CD4-positive, alpha-beta T cell (primary cell): ENCODE measurements at regions not wholly inside any gene's neighbourhood (a gene's known extent, or its start where the extent isn't known, plus 50 kb on each side); places are given as distances from the start of the nearest gene placed in this dataset.

Source experiments
- ATAC-seq: fragments of 200-7000 bp; cut with Tn5 transposase; one replicate; pipeline ENCODE4 v1.10.0; 2022; ENCODE audit warnings: mild to moderate bottlenecking; ENCODE audit not compliant: poor library complexity
- CTCF ChIA-PET: fragments of 350-600 bp; sonication (Branson Sonifier 250); formaldehyde crosslinking; loops from one replicate; lab custom pipeline; 2021; ENCODE audit warnings: antibody characterized with exemption, inconsistent platforms; lab: Charles Lee
- POLR2A ChIA-PET: fragments of 350-600 bp; sonication (Branson Sonifier 250); formaldehyde crosslinking; loops from one replicate; lab custom pipeline; 2021; ENCODE audit warnings: antibody characterized with exemption, inconsistent platforms; lab: Charles Lee
- DNase-seq, 14 experiments: peaks; one replicate each; pipeline ENCODE4 v3.0.0-alpha.2; 2013 to 2020; ENCODE audit warnings: mixed read lengths in 2 of 14
- H3K27ac ChIP-seq, 2 donors: one replicate each; pipeline versions ENCODE4 v1.5.1 to v1.7.0; 2013; ENCODE audit warnings: low read length in 2 of 2, low read depth in 1 of 2, mild to moderate bottlenecking in 1 of 2
- H3K27me3 ChIP-seq, 2 experiments: 1 replicate in 1 of 2; 2 replicates in 1 of 2; pipeline versions ENCODE4 v1.6.1 to v1.7.0; 2013; ENCODE audit warnings: low read length in 2 of 2, control low read depth in 1 of 2, mild to moderate bottlenecking in 1 of 2, moderate library complexity in 1 of 2; ENCODE audit not compliant: insufficient read depth in 2 of 2, control insufficient read depth in 1 of 2
- H3K36me3 ChIP-seq: one replicate; pipeline ENCODE4 v1.6.1; 2013; ENCODE audit warnings: low read length, control low read depth; ENCODE audit not compliant: insufficient read depth
- H3K4me1 ChIP-seq: one replicate; pipeline ENCODE4 v1.6.1; 2013; ENCODE audit warnings: low read length, control low read depth; ENCODE audit not compliant: insufficient read depth
- H3K4me3 ChIP-seq: one replicate; pipeline ENCODE4 v1.5.1; 2013; ENCODE audit warnings: mild to moderate bottlenecking, low read length, moderate library complexity
- H3K9me3 ChIP-seq, 2 experiments: 1 replicate in 1 of 2; 2 replicates in 1 of 2; pipeline versions ENCODE4 v1.6.1 to v1.7.0; 2013; ENCODE audit warnings: low read length in 2 of 2, mild to moderate bottlenecking in 2 of 2, control low read depth in 1 of 2, moderate library complexity in 1 of 2; ENCODE audit not compliant: control insufficient read depth in 1 of 2, insufficient read depth in 1 of 2
- H3K27ac Mint-ChIP-seq: one replicate; pipeline ENCODE4 v1.8.0; 2020; ENCODE audit warnings: mixed read lengths
- H3K27me3 Mint-ChIP-seq: one replicate; pipeline ENCODE4 v1.8.0; 2021; ENCODE audit warnings: mixed read lengths
- H3K36me3 Mint-ChIP-seq: one replicate; pipeline ENCODE4 v1.8.0; 2021; ENCODE audit warnings: low read depth, mixed read lengths
- H3K4me1 Mint-ChIP-seq: one replicate; pipeline ENCODE4 v1.8.0; 2021; ENCODE audit warnings: low read depth, mixed read lengths
- H3K4me3 Mint-ChIP-seq: one replicate; pipeline ENCODE4 v1.8.0; 2020; ENCODE audit warnings: mild to moderate bottlenecking, mixed read lengths
- H3K9me3 Mint-ChIP-seq: one replicate; pipeline ENCODE4 v1.8.0; 2020; ENCODE audit warnings: mixed read lengths
- intact Hi-C, 2 experiments: fragments of 100-400 bp; cut with DNase I in 1 of 2; cut with micrococcal nuclease in 1 of 2; formaldehyde crosslinking; loops; one replicate each; pipeline versions ENCODE4 v1.15.1 to v1.9.0; 2023 to 2025; cut with DNase I, micrococcal nuclease
- TF ChIP-seq, protein P1 (sequence below): fragments of 200-600 bp; IDR thresholded peaks from one replicate; pipeline ENCODE4 v1.8.0; 2022; ENCODE audit warnings: antibody characterized with exemption, mild to moderate bottlenecking

DNA sequence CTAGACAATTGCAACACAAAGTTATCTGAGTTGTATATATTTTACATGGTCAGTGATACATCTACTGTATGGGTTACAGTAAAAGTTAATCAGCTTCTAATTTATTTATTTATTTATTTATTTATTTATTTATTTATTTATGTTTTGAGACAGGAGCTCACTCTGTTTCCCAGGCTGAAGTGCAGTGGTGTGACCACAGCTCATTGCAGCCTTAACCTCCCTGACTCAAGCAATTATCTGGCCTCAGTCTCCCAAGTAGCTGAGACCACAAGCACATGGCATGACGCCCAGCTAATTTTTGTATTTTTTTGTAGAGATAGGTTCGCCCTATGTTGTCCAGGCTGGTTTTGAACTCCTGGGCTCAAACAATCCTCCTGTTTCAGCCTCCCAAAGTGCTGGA is 241.6 kb downstream of the PTPRC start:
- Histone ChIP-seq H3K4me1 (no peaks in the 10 kb centered on the region), H3K4me3 (no peak overlapping the region), H3K27ac (no peak overlapping the region), H3K36me3 (peaks cover 4% of the 10 kb centered on the region), H3K9me3 (no peaks in the 10 kb centered on the region), H3K27me3 (no peaks in the 10 kb centered on the region)
- Mint-ChIP-seq H3K36me3 (peaks cover 19% of the 10 kb centered on the region), H3K4me1 (peaks cover 10% of the 10 kb centered on the region), H3K9me3 (no peaks in the 10 kb centered on the region), H3K27ac (no peak overlapping the region), H3K4me3 (no peak overlapping the region), H3K27me3 (no peaks in the 10 kb centered on the region)
- TF ChIP-seq, protein P1, sequence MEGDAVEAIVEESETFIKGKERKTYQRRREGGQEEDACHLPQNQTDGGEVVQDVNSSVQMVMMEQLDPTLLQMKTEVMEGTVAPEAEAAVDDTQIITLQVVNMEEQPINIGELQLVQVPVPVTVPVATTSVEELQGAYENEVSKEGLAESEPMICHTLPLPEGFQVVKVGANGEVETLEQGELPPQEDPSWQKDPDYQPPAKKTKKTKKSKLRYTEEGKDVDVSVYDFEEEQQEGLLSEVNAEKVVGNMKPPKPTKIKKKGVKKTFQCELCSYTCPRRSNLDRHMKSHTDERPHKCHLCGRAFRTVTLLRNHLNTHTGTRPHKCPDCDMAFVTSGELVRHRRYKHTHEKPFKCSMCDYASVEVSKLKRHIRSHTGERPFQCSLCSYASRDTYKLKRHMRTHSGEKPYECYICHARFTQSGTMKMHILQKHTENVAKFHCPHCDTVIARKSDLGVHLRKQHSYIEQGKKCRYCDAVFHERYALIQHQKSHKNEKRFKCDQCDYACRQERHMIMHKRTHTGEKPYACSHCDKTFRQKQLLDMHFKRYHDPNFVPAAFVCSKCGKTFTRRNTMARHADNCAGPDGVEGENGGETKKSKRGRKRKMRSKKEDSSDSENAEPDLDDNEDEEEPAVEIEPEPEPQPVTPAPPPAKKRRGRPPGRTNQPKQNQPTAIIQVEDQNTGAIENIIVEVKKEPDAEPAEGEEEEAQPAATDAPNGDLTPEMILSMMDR: no peak
- intact Hi-C loops: loop anchor here in 1 of 2 experiments (10.0 kb wide), 1 partner anchor 364 kb away; no protein-coding TSS in a partner anchor
- ChIA-PET POLR2A (no interaction called here), CTCF (no interaction called here)
- ATAC-seq (no peak), DNase-seq (no peak)

DNA sequence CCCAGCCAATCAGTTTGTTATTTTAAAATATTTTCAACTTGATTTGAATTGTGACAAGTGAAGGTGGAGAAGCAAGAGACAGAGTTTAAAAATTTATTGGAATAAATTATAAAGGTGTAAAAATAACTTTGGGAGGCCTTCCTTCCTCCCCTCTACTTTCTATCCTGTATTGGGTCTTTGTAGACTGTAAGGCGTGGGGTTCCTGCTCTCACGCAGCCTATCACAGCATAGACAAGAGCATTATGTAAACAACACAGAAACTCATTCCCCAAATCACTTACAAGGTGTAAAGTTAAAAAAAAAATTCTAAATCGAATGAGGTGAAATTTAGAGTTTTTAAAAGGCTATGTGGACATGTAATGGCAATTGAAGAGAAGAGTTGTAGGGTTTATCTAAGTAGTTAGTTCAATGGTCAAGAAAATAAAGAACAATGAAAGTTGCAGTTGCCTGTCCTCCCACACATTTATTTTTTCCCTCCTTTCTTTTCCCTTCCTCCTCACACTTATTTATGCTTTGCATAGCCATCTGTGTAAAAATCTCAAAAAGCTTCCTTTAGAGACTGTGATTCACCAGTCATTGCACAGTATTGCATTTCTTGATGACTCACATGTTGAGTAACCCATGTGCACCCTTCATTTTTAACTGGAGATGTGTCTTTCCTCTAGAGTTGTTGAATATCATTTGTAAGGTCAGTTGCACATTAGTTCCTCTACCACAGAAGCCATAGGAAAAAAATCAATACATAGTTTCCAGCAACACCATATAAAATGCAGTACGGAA is 242.2 kb downstream of the PTPRC start:
- ATAC-seq (no peak), DNase-seq (peak in 3 of 14 experiments; percentile 2 to 56 (median 48))
- ChIA-PET CTCF (no interaction called here), POLR2A (no interaction called here)
- Mint-ChIP-seq H3K36me3 (peaks cover 19% of the 10 kb centered on the region), H3K27ac (no peak overlapping the region), H3K27me3 (no peaks in the 10 kb centered on the region), H3K9me3 (no peaks in the 10 kb centered on the region), H3K4me3 (no peak overlapping the region), H3K4me1 (peaks cover 11% of the 10 kb centered on the region)
- peaks cover 4% of the 10 kb centered on the region for H3K36me3 ChIP-seq
- H3K4me3 ChIP-seq: no peak overlapping the region
- TF ChIP-seq, protein P1: no peak
- H3K27ac ChIP-seq: no peak overlapping the region
- no peaks in the 10 kb centered on the region for H3K27me3 ChIP-seq
- intact Hi-C loops: loop anchor here in 1 of 2 experiments (10.0 kb wide), 1 partner anchor 364 kb away; no protein-coding TSS in a partner anchor
- H3K4me1 ChIP-seq: no peaks in the 10 kb centered on the region
- H3K9me3 ChIP-seq: no peaks in the 10 kb centered on the region

DNA sequence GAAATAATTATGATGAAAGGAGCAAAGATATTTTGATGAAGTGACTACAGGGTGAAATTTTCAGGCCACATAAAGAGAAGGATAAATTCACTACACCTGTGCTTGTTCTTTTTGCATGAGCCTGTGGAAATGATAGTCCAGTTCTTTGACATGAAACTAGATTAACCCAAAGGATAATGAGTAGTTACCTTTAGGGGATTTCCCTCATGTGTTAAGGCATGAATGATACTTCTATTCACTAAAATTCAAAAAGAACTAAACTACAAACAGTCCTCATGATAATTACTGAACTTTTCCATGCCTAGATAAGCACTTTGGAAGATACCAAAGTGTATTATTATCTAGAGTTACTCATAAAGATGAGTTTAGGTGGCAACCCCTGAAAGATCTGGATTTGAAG is 244.3 kb downstream of the PTPRC start:
- no peaks in the 10 kb centered on the region for H3K27me3 ChIP-seq
- peaks cover 11% of the 10 kb centered on the region for H3K4me1 Mint-ChIP-seq
- no peaks in the 10 kb centered on the region for H3K27me3 Mint-ChIP-seq
- POLR2A ChIA-PET: no interaction called here
- DNase-seq (no peak), ATAC-seq (no peak)
- H3K9me3 Mint-ChIP-seq: no peaks in the 10 kb centered on the region
- no peaks in the 10 kb centered on the region for H3K4me1 ChIP-seq
- peaks cover 15% of the 10 kb centered on the region for H3K36me3 Mint-ChIP-seq
- no peak overlapping the region for H3K27ac ChIP-seq
- TF ChIP-seq, protein P1: no peak
- CTCF ChIA-PET: no interaction called here
- H3K27ac Mint-ChIP-seq: no peak overlapping the region
- H3K9me3 ChIP-seq: no peaks in the 10 kb centered on the region
- no peak overlapping the region for H3K4me3 Mint-ChIP-seq
- H3K4me3 ChIP-seq: no peak overlapping the region
- H3K36me3 ChIP-seq: peaks cover under 1% of the 10 kb centered on the region
- intact Hi-C loops: loop anchor here in 1 of 2 experiments (10.0 kb wide), 1 partner anchor 362 kb away; no protein-coding TSS in a partner anchor
